Small intestine (tissue), 7 donors: ENCODE measurements at regions not wholly inside any gene's neighbourhood (a gene's known extent, or its start where the extent isn't known, plus 50 kb on each side); places are given as distances from the start of the nearest gene placed in this dataset.

ENCODE experiments used
- DNase-seq, 2 donors: peaks; one replicate each; pipeline versions ENCODE4 v3.0.0 to v3.0.0-alpha.2; 2013
- FAIRE-seq: peaks from 2 replicates; lab custom pipeline; 2012; peaks lifted over from hg19 to GRCh38; lab: Jason Lieb, UNC
- H3K27ac ChIP-seq, 3 donors: one replicate each; pipeline ENCODE4 v1.5.1; 2013; ENCODE audit warnings: low read length in 2 of 3, mild to moderate bottlenecking in 2 of 3, control low read depth in 1 of 3, inconsistent platforms in 1 of 3, low read depth in 1 of 3, moderate library complexity in 1 of 3
- H3K27me3 ChIP-seq, 3 donors: one replicate each; pipeline ENCODE4 v1.6.1; 2013; ENCODE audit warnings: low read length in 3 of 3, inconsistent platforms in 1 of 3; ENCODE audit not compliant: control insufficient read depth in 3 of 3, insufficient read depth in 3 of 3
- H3K36me3 ChIP-seq, 3 donors: one replicate each; pipeline ENCODE4 v1.6.1; 2013; ENCODE audit warnings: low read length in 3 of 3, inconsistent platforms in 1 of 3, low read depth in 1 of 3, mild to moderate bottlenecking in 1 of 3, moderate library complexity in 1 of 3; ENCODE audit not compliant: control insufficient read depth in 3 of 3, insufficient read depth in 2 of 3
- H3K4me1 ChIP-seq, 3 donors: one replicate each; pipeline ENCODE4 v1.6.1; 2013; ENCODE audit warnings: low read length in 2 of 3, inconsistent platforms in 1 of 3, low read depth in 1 of 3, mild to moderate bottlenecking in 1 of 3, moderate library complexity in 1 of 3; ENCODE audit not compliant: control insufficient read depth in 3 of 3, insufficient read depth in 2 of 3
- H3K4me3 ChIP-seq, 3 donors: one replicate each; pipeline ENCODE4 v1.5.1; 2013; ENCODE audit warnings: low read length in 3 of 3, control low read depth in 1 of 3, inconsistent platforms in 1 of 3, low read depth in 1 of 3, mild to moderate bottlenecking in 1 of 3, moderate library complexity in 1 of 3
- H3K9me3 ChIP-seq, 2 donors: one replicate each; pipeline ENCODE4 v1.6.1; 2013; ENCODE audit warnings: low read depth in 1 of 2, low read length in 1 of 2; ENCODE audit not compliant: control insufficient read depth in 2 of 2, insufficient read depth in 1 of 2
- WGBS, 3 donors: extraction: QIAGEN DNeasy Blood & Tissue Kit; methylation state at CpG; one replicate each; pipeline ENCODE4 v1.1.7; 2013; 5-methylcytosine and 5-hydroxymethylcytosine counted together
- donor health status: healthy with polysubstance abuse.
- donor health status: control.
- donor health status: control.
- donor health status: Bipolar disorder and iron deficiency.
- donor health status: healthy.

GRCh38 chr3:94272016-94272415 lies 209.2 kb downstream of the NSUN3 start:
- FAIRE-seq: no peak
- Histone ChIP-seq H3K9me3 (no peaks in the 10 kb centered on the region), H3K27ac (no peak overlapping the region), H3K36me3 (no peaks in the 10 kb centered on the region), H3K27me3 (no peaks in the 10 kb centered on the region), H3K4me3 (no peak overlapping the region), H3K4me1 (no peaks in the 10 kb centered on the region)
- no peak for DNase-seq
- 74 to 97% (median 96%) methylated on average over 1 of the region's 1 CpG for WGBS, 3 donors

GRCh38 chr3:94280958-94281357 lies 218.1 kb downstream of the NSUN3 start:
- H3K9me3 ChIP-seq: no peaks in the 10 kb centered on the region
- 84 to 92% (median 87%) methylated on average over 4 of the region's 4 CpGs for WGBS, 3 donors
- DNase-seq (no peak), FAIRE-seq (no peak)
- H3K4me3 ChIP-seq: no peak overlapping the region
- no peaks in the 10 kb centered on the region for H3K27me3 ChIP-seq
- no peaks in the 10 kb centered on the region for H3K4me1 ChIP-seq
- no peaks in the 10 kb centered on the region for H3K36me3 ChIP-seq
- H3K27ac ChIP-seq: no peak overlapping the region

GRCh38 chr3:94285872-94286271 lies 223.0 kb downstream of the NSUN3 start:
- H3K27me3 ChIP-seq: no peaks in the 10 kb centered on the region
- H3K36me3 ChIP-seq: no peaks in the 10 kb centered on the region
- H3K9me3 ChIP-seq: no peaks in the 10 kb centered on the region
- no peak for FAIRE-seq
- no peaks in the 10 kb centered on the region for H3K4me1 ChIP-seq
- no peak for DNase-seq
- no peak overlapping the region for H3K27ac ChIP-seq
- no peak overlapping the region for H3K4me3 ChIP-seq

DNA sequence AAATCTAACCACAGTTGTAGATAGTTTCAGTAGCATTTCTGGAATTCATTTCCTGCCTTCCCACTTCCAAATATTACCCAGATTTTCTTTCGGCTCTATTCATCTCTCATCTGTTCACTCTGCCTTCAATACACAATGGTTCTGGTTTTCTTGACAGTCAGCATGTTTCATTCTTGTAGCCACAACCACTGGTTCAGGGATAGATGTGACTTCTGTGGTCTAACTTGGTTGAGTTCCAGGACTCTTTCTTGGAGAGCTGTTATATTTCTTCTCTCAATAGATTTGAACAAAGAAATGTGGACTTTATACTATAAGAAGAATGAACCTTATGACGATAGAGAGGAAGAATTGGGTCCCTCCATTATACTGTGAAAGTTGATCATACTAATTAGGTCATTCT lies 228.8 kb downstream of the NSUN3 start:
- Histone ChIP-seq H3K36me3 (no peaks in the 10 kb centered on the region), H3K27ac (no peak overlapping the region), H3K9me3 (peaks cover 0 to 4% of the 10 kb centered on the region in 2 donors), H3K4me3 (no peak overlapping the region), H3K4me1 (no peaks in the 10 kb centered on the region), H3K27me3 (no peaks in the 10 kb centered on the region)
- DNase-seq (no peak), FAIRE-seq (no peak)
- 86 to 88% (median 86%) methylated on average over 2 of the region's 2 CpGs for WGBS, 3 donors

DNA sequence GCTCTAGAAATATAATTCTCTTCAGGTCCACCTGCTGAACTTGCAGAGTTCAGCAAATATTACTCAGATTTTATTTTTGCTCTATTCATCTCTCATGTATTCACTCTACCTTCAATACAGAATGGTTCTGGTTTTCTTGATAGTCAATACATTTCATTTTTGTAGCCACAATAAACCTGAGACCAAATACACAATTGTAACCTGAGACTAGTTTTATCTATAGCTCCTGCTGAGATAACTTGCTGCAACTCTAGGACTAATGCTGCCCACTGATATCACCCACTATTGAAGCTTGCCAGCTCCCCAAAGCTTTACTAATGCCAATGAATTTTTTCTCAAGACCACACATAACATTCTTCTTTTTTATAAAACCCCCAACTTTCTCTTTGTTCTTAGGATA lies 229.3 kb downstream of the NSUN3 start:
- H3K9me3 ChIP-seq: peaks cover 0 to 4% of the 10 kb centered on the region in 2 donors
- no peaks in the 10 kb centered on the region for H3K36me3 ChIP-seq
- H3K4me3 ChIP-seq: no peak overlapping the region
- H3K27ac ChIP-seq: no peak overlapping the region
- DNase-seq (no peak), FAIRE-seq (no peak)
- no peaks in the 10 kb centered on the region for H3K27me3 ChIP-seq
- H3K4me1 ChIP-seq: no peaks in the 10 kb centered on the region

DNA sequence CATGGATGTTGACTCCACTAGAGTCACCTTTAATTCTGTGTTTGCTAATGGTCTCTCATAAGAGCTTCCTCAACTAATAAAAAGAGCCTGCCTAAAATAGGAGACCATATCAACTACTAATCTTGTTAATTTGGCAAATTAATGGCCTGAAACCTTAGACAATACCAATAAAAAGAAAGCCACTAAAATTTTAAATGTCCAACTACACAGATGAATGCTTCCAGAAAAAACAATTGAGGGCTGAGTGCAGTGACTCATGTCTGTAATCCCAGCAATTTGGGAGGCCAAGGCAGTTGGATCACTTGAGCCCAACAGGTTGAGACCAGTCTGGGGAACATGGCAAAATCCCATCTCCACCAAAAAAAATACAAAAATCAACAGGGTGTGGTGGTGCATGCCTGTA lies 230.9 kb downstream of the NSUN3 start:
- H3K4me3 ChIP-seq: no peak overlapping the region
- H3K9me3 ChIP-seq: peaks cover 0 to 4% of the 10 kb centered on the region in 2 donors
- no peaks in the 10 kb centered on the region for H3K36me3 ChIP-seq
- no peaks in the 10 kb centered on the region for H3K4me1 ChIP-seq
- no peak for FAIRE-seq
- H3K27me3 ChIP-seq: no peaks in the 10 kb centered on the region
- H3K27ac ChIP-seq: no peak overlapping the region
- no peak for DNase-seq

- H3K9me3 ChIP-seq: peaks cover 0 to 4% of the 10 kb centered on the region in 2 donors
- FAIRE-seq: no peak
Observed at GRCh38 chr3:94294806-94295205, 231.9 kb downstream of the NSUN3 start.

GRCh38 chr3:94299716-94300115 lies 236.9 kb downstream of the NSUN3 start:
- H3K36me3 ChIP-seq: no peaks in the 10 kb centered on the region
- H3K4me1 ChIP-seq: no peaks in the 10 kb centered on the region
- DNase-seq (no peak), FAIRE-seq (no peak)
- H3K9me3 ChIP-seq: no peaks in the 10 kb centered on the region
- H3K4me3 ChIP-seq: no peak overlapping the region
- H3K27ac ChIP-seq: no peak overlapping the region
- H3K27me3 ChIP-seq: no peaks in the 10 kb centered on the region

More at GRCh38 chr3:94294806-94295205, 231.9 kb downstream of the NSUN3 start:
- Histone ChIP-seq H3K4me3 (no peak overlapping the region), H3K4me1 (no peaks in the 10 kb centered on the region), H3K27me3 (no peaks in the 10 kb centered on the region), H3K36me3 (no peaks in the 10 kb centered on the region), H3K27ac (no peak overlapping the region)
- 77 to 84% (median 83%) methylated on average over 1 of the region's 1 CpG for WGBS, 3 donors
- DNase-seq: no peak

- DNase-seq (no peak), FAIRE-seq (no peak)
- H3K36me3 ChIP-seq: no peaks in the 10 kb centered on the region
- peaks cover 0 to 3% (median 0%) of the 10 kb centered on the region in 3 donors for H3K4me1 ChIP-seq
- H3K9me3 ChIP-seq: no peaks in the 10 kb centered on the region
- 69 to 82% (median 72%) methylated on average over 1 of the region's 1 CpG for WGBS, 3 donors
- no peak overlapping the region for H3K27ac ChIP-seq
- no peak overlapping the region for H3K4me3 ChIP-seq
- no peaks in the 10 kb centered on the region for H3K27me3 ChIP-seq
Observed at GRCh38 chr3:94301366-94301765, 238.5 kb downstream of the NSUN3 start.
